Stimulated activated CD4-positive, alpha-beta T cell treated with anti-CD3 and anti-CD28 coated beads, Interleukin-4, amount 100 ng/mL, for 24 hours (primary cell): ENCODE measurements at regions not wholly inside any gene's neighbourhood (a gene's known extent, or its start where the extent isn't known, plus 50 kb on each side); places are given as distances from the start of the nearest gene placed in this dataset.

ENCODE experiments used
- DNase-seq: peaks from one replicate; pipeline ENCODE4 v3.0.0-alpha.2; 2020

DNA sequence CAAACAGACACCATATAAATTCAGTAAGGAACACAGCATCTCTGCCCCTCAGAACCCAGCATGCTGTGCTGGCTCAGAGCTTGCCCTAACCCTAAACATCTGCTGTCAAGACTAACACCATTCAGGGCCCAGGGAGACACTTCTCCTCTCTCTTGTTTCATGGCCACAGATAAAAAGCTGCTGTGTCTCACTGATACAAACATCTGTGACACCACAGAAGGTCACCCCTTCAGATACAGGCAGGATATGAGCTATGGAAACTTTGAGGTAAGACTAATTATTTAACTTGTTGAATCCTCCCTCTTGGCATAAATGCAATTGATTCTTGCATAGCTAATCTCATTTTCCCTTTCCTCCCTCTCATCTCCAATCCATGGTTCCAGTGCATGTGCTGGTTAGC is 61.6 kb upstream of the GPR12 start:
- DNase-seq = no peak

DNA sequence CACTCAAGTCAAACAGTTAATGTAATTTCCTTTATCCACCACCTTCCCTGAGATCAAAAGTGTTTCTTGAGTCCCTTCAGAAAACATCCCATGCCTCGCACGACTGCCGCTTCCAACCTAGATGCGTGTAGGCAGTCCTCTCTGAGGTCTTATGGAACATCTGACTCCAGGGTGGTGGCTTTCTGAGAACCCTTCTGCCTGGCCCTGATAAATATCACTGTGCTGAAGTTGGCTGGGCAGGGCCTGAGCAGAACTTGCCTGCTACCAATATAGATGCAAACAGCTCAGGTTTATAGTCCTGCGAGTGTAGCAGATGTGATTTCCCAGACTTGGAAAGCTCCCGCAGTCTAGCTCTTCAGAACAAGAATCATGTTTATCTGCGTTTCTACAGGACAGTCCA is 61.1 kb upstream of the GPR12 start:
- DNase-seq = no peak

DNA sequence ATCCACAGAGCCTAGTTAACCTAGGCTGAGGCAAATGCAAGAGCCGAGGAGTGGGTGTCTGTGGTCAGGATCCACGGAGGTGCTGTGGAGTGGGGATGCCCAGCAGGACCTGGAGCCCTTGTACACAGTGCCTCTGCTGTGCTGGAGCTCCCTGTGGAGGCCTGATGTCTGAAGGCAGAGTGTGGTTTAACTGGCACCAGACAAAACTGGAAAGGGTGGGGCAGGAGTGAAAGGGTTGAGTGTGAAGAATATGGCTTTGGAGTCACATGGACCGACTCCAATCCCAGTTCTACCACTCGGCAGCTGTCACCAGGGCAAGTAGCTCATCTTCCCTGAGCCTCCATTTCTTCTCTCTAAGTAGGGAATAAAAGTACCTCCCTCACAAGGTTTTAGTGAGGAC is 60.3 kb upstream of the GPR12 start:
- no peak for DNase-seq

DNA sequence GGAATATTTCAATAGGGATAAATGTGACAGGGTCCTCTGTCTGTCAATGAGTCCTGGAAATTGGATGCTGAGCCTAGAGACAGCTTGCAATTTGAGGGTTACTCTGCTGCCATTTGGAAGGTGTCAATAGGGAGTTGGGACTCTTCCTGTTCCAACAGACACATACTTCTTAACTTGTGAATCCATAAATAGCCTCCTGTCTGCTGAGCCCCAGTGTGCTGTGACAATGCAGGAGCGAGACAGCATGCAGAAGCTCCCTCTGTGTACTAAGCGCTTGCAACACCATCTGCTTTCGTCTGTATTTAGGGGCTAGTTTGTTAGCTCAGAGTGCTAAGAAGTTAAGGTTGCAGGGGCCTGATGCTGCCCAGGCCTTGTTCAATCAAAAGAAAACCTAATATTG is 58.5 kb upstream of the GPR12 start:
- DNase-seq = no peak

DNA sequence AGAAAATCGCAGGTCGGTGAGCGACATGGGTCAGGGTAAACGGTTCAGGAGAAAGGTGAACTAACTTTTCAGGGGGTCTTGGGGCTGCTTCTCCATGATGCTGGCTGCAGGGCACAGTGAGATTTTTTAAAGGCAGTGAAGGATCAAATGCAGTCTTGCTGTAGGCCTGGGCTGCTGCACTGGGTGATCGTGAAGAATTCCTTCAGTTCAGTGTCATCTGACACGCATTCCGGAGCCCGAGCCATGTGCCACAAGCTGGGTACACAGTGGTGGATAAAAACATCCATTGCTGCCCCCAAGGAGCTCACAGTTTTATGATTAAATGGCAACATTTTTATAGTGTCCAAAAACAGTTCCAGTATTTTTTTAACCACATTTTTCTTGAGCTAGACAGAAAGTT is 56.3 kb upstream of the GPR12 start:
- DNase-seq = no peak

DNA sequence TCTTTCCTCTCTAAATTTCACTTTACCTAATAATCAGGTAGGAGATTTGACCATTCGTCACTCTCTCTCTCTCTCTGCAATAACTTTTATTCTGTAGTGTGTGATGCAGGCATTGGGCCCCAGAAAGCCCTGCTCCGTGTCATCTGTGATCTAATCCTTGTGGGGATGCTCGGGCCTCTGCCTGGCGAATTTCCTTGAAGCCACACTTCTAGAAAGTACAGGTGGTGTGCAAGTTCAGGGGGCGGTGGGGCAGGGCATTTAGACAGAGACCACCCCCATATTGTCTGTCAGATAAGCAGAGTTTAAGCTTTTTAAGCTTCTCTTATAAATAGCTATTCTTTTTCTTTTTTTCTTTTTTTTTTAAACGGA is 53.4 kb upstream of the GPR12 start:
- DNase-seq = no peak

DNA sequence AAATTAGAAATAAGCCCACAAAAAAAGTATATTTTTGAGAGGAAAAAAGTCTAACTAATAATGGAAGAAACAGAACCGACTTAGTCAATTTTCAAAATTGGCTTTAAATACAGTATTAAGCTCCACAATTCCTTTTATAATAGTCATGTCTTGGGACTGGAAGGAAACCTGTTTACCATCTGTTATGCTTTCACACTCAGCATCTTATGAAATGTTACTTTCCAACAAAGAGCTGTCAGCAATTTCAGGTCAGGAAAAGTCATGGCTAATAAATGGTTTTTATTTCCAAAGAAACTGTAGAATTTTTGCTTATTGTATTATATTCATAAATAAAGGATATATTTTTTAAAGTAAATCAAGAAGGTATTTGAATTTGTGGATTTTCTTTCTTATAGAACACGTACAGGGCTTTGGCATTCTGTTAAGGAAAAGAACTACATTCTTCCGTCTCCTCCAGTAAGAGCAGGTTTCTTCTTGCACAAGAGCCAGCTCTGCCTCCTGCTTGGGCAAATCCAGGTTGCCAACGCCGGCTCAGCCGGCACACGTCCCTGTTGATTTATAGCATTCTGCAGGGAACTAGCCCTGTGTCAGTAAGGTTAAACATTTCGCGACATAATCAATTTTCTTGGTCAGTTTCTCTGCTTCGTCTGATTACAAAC is 52.9 kb upstream of the GPR12 start:
- DNase-seq = no peak

DNA sequence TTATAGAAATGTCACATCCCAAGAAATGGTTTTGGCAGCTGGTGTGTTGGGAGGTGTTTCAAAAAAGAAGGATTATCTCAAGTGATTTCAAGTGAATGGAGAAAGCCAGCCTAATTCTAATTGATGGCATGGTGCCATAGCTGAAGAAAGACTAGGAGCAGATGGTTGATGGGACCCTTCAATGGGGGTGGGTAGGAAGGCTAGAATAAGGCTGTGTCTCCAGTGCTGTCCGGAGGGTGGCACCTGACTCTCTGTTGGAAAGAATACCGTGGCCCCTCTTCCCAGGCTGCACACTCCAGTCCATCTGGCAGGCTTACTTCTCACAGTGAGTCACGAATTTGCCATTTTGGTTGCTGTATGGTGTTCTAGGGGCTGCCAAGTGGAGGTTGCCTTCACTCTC is 51.0 kb upstream of the GPR12 start:
- DNase-seq = no peak
